PC-9 (cell line): ENCODE measurements at regions not wholly inside any gene's neighbourhood (a gene's known extent, or its start where the extent isn't known, plus 50 kb on each side); places are given as distances from the start of the nearest gene placed in this dataset.

Experiments used
- EZH2 ChIP-seq: fragments of 200-600 bp; sonication (generic); IDR thresholded peaks from 2 replicates; pipeline ENCODE4 v1.8.0; 2017; ENCODE audit warnings: antibody characterized with exemption, low read depth
- TF ChIP-seq, protein P1 (sequence below): fragments of 200-600 bp; sonication (generic); conservative IDR thresholded peaks from 2 replicates; pipeline ENCODE4 v1.6.1; 2017; ENCODE audit warnings: mixed run types, antibody characterized with exemption, mild to moderate bottlenecking, moderate library complexity

DNA sequence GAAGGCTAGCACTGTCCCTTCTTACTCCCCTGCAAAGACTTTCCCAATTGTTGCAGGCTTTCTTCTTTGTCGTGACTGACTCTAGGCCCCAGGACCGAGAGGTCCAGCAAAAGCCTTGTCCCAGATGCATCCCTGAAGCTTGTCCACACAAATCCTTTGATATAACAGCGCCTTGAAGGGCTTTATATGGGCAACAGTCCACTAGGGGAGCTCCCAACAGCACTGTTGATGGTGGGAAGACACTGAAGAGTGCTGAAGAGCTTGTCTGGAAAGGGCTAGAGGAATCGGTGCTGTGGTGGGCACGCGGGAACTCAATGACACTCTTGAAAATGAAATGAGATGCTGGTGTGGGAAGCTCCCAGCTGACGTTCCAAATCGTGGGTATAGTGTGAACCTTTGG is 316.1 kb upstream of the CDH4 start:
- TF ChIP-seq, protein P1, sequence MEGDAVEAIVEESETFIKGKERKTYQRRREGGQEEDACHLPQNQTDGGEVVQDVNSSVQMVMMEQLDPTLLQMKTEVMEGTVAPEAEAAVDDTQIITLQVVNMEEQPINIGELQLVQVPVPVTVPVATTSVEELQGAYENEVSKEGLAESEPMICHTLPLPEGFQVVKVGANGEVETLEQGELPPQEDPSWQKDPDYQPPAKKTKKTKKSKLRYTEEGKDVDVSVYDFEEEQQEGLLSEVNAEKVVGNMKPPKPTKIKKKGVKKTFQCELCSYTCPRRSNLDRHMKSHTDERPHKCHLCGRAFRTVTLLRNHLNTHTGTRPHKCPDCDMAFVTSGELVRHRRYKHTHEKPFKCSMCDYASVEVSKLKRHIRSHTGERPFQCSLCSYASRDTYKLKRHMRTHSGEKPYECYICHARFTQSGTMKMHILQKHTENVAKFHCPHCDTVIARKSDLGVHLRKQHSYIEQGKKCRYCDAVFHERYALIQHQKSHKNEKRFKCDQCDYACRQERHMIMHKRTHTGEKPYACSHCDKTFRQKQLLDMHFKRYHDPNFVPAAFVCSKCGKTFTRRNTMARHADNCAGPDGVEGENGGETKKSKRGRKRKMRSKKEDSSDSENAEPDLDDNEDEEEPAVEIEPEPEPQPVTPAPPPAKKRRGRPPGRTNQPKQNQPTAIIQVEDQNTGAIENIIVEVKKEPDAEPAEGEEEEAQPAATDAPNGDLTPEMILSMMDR: no peak
- no peak for TF ChIP-seq EZH2
